ENCODE measurements at regions not wholly inside any gene's neighbourhood (a gene's known extent, or its start where the extent isn't known, plus 50 kb on each side); places are given as distances from the start of the nearest gene placed in this dataset.
A peak's percentile ranks its signal among the peaks of the same experiment; 100 is the strongest.

GRCh38 chr1:213414346-213414745 lies 363.3 kb downstream of the RPS6KC1 start:
- no peak overlapping the region for H3K4me3 Mint-ChIP-seq
- peak overlapping the region in 1 of 7 donors; percentile 40 for H3K27ac Mint-ChIP-seq
- no CpG with 5 or more reads among the region's 1 CpG for WGBS (ENCODE audit: insufficient coverage)

GRCh38 chr1:213414911-213415310 lies 363.9 kb downstream of the RPS6KC1 start:
- no peak overlapping the region for H3K4me3 ChIP-seq (replicated peaks in 1 of 3; ENCODE audit: low read depth in 2 of 3, low read length in 3 of 3)
- Mint-ChIP-seq H3K27ac (peak overlapping the region in 1 of 7 donors; percentile 6), H3K4me3 (no peak overlapping the region), H3K9me3 (peaks cover 0 to 21% (median 6%) of the 10 kb centered on the region in 7 donors), H3K36me3 (no peaks in the 10 kb centered on the region), H3K27me3 (ENCODE audit: low read depth in 3 of 3) (peaks cover 3 to 5% (median 4%) of the 10 kb centered on the region in 3 donors), H3K4me1 (no peaks in the 10 kb centered on the region)
- H3K27ac ChIP-seq (ENCODE audit: low read depth in 1 of 2, low read length in 2 of 2): no peak overlapping the region
- no peaks in the 10 kb centered on the region for H4K20me1 ChIP-seq (ENCODE audit: insufficient read depth, low read length)
- DNase-seq: no peak
- H3K9ac ChIP-seq (ENCODE audit: insufficient read depth, low read length, poor library complexity, severe bottlenecking): no peak overlapping the region
- no peaks in the 10 kb centered on the region for H3K9me3 ChIP-seq (replicated peaks in 1 of 2; ENCODE audit: control insufficient read depth in 1 of 2, insufficient read depth in 1 of 2, low read length in 2 of 2)
- 100% methylated on average over 1 of the region's 2 CpGs for WGBS (ENCODE audit: insufficient coverage)
- H3K79me2 ChIP-seq (ENCODE audit: insufficient read depth, low read length): no peaks in the 10 kb centered on the region
- H3K27me3 ChIP-seq (ENCODE audit: control insufficient read depth in 2 of 2, insufficient read depth in 2 of 2, low read length in 2 of 2): no peaks in the 10 kb centered on the region
- intact Hi-C loops (cut with micrococcal nuclease): no loop called here
- H3K36me3 ChIP-seq (replicated peaks in 1 of 2; ENCODE audit: control insufficient read depth in 1 of 2, insufficient read depth in 2 of 2, low read length in 2 of 2): no peaks in the 10 kb centered on the region
- H3K4me1 ChIP-seq (ENCODE audit: control insufficient read depth in 1 of 2, insufficient read depth in 2 of 2, low read length in 2 of 2): no peaks in the 10 kb centered on the region
- no peak overlapping the region for H2AFZ ChIP-seq (ENCODE audit: insufficient read depth, low read depth, low read length, poor library complexity, severe bottlenecking)
- TF ChIP-seq CTCF (IDR thresholded peaks at IDR 0.05): no peak
- H3K4me2 ChIP-seq (replicated peaks; ENCODE audit: extremely low read depth, low read length, poor library complexity, severe bottlenecking): no peak overlapping the region

More at GRCh38 chr1:213414346-213414745, 363.3 kb downstream of the RPS6KC1 start:
- no peak for DNase-seq
- no peaks in the 10 kb centered on the region for H3K4me1 Mint-ChIP-seq
- no peaks in the 10 kb centered on the region for H3K36me3 Mint-ChIP-seq
- no peaks in the 10 kb centered on the region for H3K9me3 ChIP-seq (replicated peaks in 1 of 2; ENCODE audit: control insufficient read depth in 1 of 2, insufficient read depth in 1 of 2, low read length in 2 of 2)
- H3K4me1 ChIP-seq (ENCODE audit: control insufficient read depth in 1 of 2, insufficient read depth in 2 of 2, low read length in 2 of 2): no peaks in the 10 kb centered on the region
- no peaks in the 10 kb centered on the region for H3K27me3 ChIP-seq (ENCODE audit: control insufficient read depth in 2 of 2, insufficient read depth in 2 of 2, low read length in 2 of 2)
- intact Hi-C loops (cut with micrococcal nuclease): no loop called here
- no peak overlapping the region for H2AFZ ChIP-seq (ENCODE audit: insufficient read depth, low read depth, low read length, poor library complexity, severe bottlenecking)
- no peaks in the 10 kb centered on the region for H3K36me3 ChIP-seq (replicated peaks in 1 of 2; ENCODE audit: control insufficient read depth in 1 of 2, insufficient read depth in 2 of 2, low read length in 2 of 2)
- no peak overlapping the region for H3K4me2 ChIP-seq (replicated peaks; ENCODE audit: extremely low read depth, low read length, poor library complexity, severe bottlenecking)
- no peak for TF ChIP-seq CTCF (IDR thresholded peaks at IDR 0.05)
- no peaks in the 10 kb centered on the region for H4K20me1 ChIP-seq (ENCODE audit: insufficient read depth, low read length)
- H3K79me2 ChIP-seq (ENCODE audit: insufficient read depth, low read length): no peaks in the 10 kb centered on the region
- peaks cover 3 to 5% (median 4%) of the 10 kb centered on the region in 3 donors for H3K27me3 Mint-ChIP-seq (ENCODE audit: low read depth in 3 of 3)
- no peak overlapping the region for H3K4me3 ChIP-seq (replicated peaks in 1 of 3; ENCODE audit: low read depth in 2 of 3, low read length in 3 of 3)
- H3K9ac ChIP-seq (ENCODE audit: insufficient read depth, low read length, poor library complexity, severe bottlenecking): no peak overlapping the region
- peaks cover 0 to 22% (median 6%) of the 10 kb centered on the region in 7 donors for H3K9me3 Mint-ChIP-seq
- H3K27ac ChIP-seq (ENCODE audit: low read depth in 1 of 2, low read length in 2 of 2): no peak overlapping the region
